Fibroblast of lung (primary cell): ENCODE measurements at regions not wholly inside any gene's neighbourhood (a gene's known extent, or its start where the extent isn't known, plus 50 kb on each side); places are given as distances from the start of the nearest gene placed in this dataset.

Source experiments
- DNase-seq, 2 donors: peaks; one replicate each; pipeline versions ENCODE4 v3.0.0 to v3.0.0-alpha.2; 2010; ENCODE audit warnings: low read depth in 2 of 2
- H2AFZ ChIP-seq: 2 replicates; pipeline ENCODE4 v1.5.1; 2012; ENCODE audit warnings: low read length, control low read depth, inconsistent platforms
- H3K27ac ChIP-seq: 2 replicates; pipeline ENCODE4 v1.5.1; 2011; ENCODE audit warnings: low read length, control low read depth; ENCODE audit not compliant: insufficient read depth
- H3K27me3 ChIP-seq: 2 replicates; pipeline ENCODE4 v1.5.1; 2011; ENCODE audit warnings: mild to moderate bottlenecking, low read length; ENCODE audit not compliant: control insufficient read depth, insufficient read depth
- H3K36me3 ChIP-seq: 2 replicates; pipeline ENCODE4 v1.5.1; 2011; ENCODE audit warnings: low read length; ENCODE audit not compliant: control insufficient read depth, insufficient read depth
- H3K4me1 ChIP-seq: 2 replicates; pipeline ENCODE4 v1.5.1; 2011; ENCODE audit warnings: low read length; ENCODE audit not compliant: control insufficient read depth, insufficient read depth; ENCODE audit errors: extremely low read depth
- H3K4me2 ChIP-seq: 2 replicates; pipeline ENCODE4 v1.5.1; 2011; ENCODE audit warnings: low read length, control low read depth; ENCODE audit not compliant: insufficient read depth; ENCODE audit errors: extremely low read depth
- H3K4me3 ChIP-seq, 4 experiments: fragments of 200-600 bp in 1 of 4; sonication (generic) in 1 of 4; replicated peaks in 1 of 4; 2 replicates each; pipeline ENCODE4 v1.5.1; 2011 to 2016; ENCODE audit warnings: low read length in 4 of 4, low read depth in 3 of 4, mild to moderate bottlenecking in 3 of 4, control low read depth in 2 of 4, inconsistent platforms in 1 of 4, mixed read lengths in 1 of 4; ENCODE audit not compliant: insufficient read depth in 1 of 4; ENCODE audit errors: control extremely low read depth in 1 of 4
- H3K79me2 ChIP-seq: 2 replicates; pipeline ENCODE4 v1.5.1; 2012; ENCODE audit warnings: mild to moderate bottlenecking, low read length, inconsistent platforms; ENCODE audit not compliant: control insufficient read depth, insufficient read depth
- H3K9ac ChIP-seq: 2 replicates; pipeline ENCODE4 v1.5.1; 2011; ENCODE audit warnings: mild to moderate bottlenecking, low read length, control low read depth; ENCODE audit not compliant: insufficient read depth
- H3K9me3 ChIP-seq: 2 replicates; pipeline ENCODE4 v1.5.1; 2012; ENCODE audit warnings: low read depth, low read length; ENCODE audit not compliant: control insufficient read depth, insufficient read depth
- H4K20me1 ChIP-seq: 2 replicates; pipeline ENCODE4 v1.5.1; 2011; ENCODE audit warnings: low read length; ENCODE audit not compliant: control insufficient read depth, insufficient read depth; ENCODE audit errors: extremely low read depth
- EZH2 ChIP-seq: IDR thresholded peaks from 2 replicates; pipeline ENCODE4 v1.5.1; 2012; ENCODE audit warnings: low read length, control low read depth, mild to moderate bottlenecking; ENCODE audit errors: missing control alignments
- TF ChIP-seq, protein P1 (sequence below), 2 donors: IDR thresholded peaks in 1 of 2; conservative IDR thresholded peaks in 1 of 2; 1 replicate in 1 of 2; 2 replicates in 1 of 2; pipeline ENCODE4 v1.5.1; 2011 to 2012; ENCODE audit warnings: low read length in 2 of 2, control low read depth in 1 of 2, inconsistent platforms in 1 of 2, low read depth in 1 of 2, mild to moderate bottlenecking in 1 of 2

DNA sequence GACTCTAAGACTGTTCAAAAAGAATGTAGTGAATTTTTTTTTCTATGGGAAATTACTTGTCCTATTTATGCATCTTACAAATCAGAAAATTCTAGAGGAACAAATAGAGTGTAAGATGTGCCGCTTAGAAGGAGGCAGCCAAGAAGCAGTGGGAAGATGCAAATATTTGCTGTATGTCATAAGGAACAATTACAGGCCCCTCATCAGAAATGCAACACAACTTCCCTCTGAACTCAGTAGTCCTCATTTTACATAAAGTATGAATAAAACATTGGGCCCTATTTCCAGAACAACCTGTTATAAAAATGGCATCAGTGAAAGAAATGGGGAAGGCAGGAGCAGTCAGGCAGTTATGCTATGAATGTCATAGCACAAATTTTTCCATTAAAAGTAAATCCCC is 50.7 kb upstream of the SCG2 start:
- DNase-seq, result no peak
- Histone ChIP-seq H3K9me3 (no peaks in the 10 kb centered on the region), H3K4me2 (no peak overlapping the region)

DNA sequence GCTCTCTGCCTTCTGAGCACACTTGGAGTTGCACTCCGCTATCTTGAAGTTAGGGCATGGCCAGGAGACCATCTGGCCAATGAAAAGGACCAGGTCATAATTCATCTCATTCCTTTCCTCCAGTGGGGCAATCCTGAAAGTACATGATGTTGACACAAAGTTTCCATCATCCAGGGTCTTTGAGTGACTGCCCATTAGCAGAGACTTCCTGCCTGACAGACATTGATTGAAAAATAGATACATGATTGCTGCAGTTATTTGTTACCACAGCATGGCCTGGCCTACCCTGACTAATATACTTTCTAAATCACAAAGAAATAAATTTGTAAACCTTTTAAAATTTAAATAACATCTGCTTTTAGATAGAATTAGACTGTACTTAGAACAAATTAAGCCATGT is 50.0 kb upstream of the SCG2 start:
- Histone ChIP-seq H3K27ac (no peak overlapping the region), H3K27me3 (no peaks in the 10 kb centered on the region), H3K9me3 (no peaks in the 10 kb centered on the region), H3K79me2 (no peaks in the 10 kb centered on the region), H2AFZ (no peak overlapping the region), H3K9ac (no peak overlapping the region), H3K4me1 (no peaks in the 10 kb centered on the region), H3K4me3 (no peak overlapping the region), H4K20me1 (no peaks in the 10 kb centered on the region), H3K36me3 (no peaks in the 10 kb centered on the region), H3K4me2 (no peak overlapping the region)
- no peak for DNase-seq
- TF ChIP-seq, protein P1, sequence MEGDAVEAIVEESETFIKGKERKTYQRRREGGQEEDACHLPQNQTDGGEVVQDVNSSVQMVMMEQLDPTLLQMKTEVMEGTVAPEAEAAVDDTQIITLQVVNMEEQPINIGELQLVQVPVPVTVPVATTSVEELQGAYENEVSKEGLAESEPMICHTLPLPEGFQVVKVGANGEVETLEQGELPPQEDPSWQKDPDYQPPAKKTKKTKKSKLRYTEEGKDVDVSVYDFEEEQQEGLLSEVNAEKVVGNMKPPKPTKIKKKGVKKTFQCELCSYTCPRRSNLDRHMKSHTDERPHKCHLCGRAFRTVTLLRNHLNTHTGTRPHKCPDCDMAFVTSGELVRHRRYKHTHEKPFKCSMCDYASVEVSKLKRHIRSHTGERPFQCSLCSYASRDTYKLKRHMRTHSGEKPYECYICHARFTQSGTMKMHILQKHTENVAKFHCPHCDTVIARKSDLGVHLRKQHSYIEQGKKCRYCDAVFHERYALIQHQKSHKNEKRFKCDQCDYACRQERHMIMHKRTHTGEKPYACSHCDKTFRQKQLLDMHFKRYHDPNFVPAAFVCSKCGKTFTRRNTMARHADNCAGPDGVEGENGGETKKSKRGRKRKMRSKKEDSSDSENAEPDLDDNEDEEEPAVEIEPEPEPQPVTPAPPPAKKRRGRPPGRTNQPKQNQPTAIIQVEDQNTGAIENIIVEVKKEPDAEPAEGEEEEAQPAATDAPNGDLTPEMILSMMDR (conservative IDR thresholded peaks at IDR 0.05 in 1 of 2, IDR thresholded peaks at IDR 0.05 in 1 of 2; ENCODE audit: low read depth in 1 of 2, low read length in 2 of 2), result no peak

More for the DNA sequence above, 50.7 kb upstream of the SCG2 start:
- no peak overlapping the region for H3K9ac ChIP-seq
- H4K20me1 ChIP-seq, result no peaks in the 10 kb centered on the region
- no peak overlapping the region for H3K4me3 ChIP-seq
- no peak overlapping the region for H3K27ac ChIP-seq
- H3K27me3 ChIP-seq, result no peaks in the 10 kb centered on the region
- H3K79me2 ChIP-seq, result no peaks in the 10 kb centered on the region
- no peak for TF ChIP-seq EZH2
- TF ChIP-seq, protein P1 (conservative IDR thresholded peaks at IDR 0.05 in 1 of 2, IDR thresholded peaks at IDR 0.05 in 1 of 2; ENCODE audit: low read depth in 1 of 2, low read length in 2 of 2), result no peak
- no peaks in the 10 kb centered on the region for H3K4me1 ChIP-seq
- no peak overlapping the region for H2AFZ ChIP-seq
- H3K36me3 ChIP-seq, result no peaks in the 10 kb centered on the region
